Tongue (tissue), 1 donor: ENCODE measurements at regions not wholly inside any gene's neighbourhood (a gene's known extent, or its start where the extent isn't known, plus 50 kb on each side); places are given as distances from the start of the nearest gene placed in this dataset.
"Not testable (repeated sequence)": the region's sequence is repeated elsewhere in the genome, so short reads cannot be mapped to it uniquely, and the experiment has no call there.

Source experiments
- DNase-seq: peaks from one replicate; pipeline ENCODE4 v3.0.0-alpha.2; 2015

DNA sequence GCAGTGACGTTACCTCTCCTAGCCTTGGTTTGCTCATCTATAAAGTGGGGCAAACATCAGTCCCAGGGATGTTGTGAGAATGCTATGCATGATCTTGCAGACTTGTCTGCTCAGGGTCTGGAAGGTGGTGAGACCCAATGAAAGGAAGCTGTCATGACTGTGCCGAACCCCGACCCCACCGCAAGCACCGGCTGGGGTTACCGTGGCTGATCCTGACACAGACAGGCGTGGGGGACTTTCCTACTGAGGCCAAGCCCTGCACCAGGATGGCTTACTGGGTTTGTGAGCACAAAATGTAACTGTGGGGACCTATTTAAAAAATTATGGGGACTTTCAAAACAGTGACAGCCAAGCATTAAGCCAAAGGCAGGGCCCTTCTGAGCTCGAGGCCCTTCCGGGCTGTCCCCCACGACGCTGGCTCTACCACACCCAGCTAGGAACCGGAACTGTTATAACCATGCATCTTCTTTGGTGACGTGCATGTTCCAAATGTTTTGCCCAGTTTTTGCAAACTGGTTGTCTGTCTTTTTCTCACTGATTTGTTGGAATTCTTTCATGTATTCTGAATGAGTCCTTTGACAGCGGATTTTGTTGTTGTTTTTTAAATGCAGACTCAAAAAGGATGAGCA is 76.6 kb upstream of the PMEPA1 start:
- DNase-seq, result no peak

- DNase-seq, result no peak
These were observed 75.9 kb upstream of the PMEPA1 start for GRCh38 chr20:57785720-57786119.

DNA sequence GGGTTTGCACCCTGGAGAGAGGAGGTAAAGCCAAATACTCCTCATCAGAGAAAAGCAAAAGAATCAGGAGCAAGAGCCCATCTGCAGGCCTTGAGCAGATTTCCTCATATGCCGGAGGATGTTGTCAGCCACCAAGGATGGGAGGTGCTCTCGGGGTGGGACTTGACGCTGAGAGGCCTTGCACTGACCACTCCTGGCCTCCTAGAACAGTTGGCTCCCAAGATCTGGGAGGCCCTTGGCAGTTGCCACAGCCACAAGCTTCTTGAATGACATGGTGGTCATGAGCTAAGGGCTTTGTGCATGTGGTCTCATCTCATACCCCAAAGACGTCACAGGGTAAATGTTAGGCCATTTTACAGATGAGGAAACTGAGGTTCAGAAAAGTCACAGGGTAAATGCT is 75.2 kb upstream of the PMEPA1 start:
- DNase-seq, result no peak

DNA sequence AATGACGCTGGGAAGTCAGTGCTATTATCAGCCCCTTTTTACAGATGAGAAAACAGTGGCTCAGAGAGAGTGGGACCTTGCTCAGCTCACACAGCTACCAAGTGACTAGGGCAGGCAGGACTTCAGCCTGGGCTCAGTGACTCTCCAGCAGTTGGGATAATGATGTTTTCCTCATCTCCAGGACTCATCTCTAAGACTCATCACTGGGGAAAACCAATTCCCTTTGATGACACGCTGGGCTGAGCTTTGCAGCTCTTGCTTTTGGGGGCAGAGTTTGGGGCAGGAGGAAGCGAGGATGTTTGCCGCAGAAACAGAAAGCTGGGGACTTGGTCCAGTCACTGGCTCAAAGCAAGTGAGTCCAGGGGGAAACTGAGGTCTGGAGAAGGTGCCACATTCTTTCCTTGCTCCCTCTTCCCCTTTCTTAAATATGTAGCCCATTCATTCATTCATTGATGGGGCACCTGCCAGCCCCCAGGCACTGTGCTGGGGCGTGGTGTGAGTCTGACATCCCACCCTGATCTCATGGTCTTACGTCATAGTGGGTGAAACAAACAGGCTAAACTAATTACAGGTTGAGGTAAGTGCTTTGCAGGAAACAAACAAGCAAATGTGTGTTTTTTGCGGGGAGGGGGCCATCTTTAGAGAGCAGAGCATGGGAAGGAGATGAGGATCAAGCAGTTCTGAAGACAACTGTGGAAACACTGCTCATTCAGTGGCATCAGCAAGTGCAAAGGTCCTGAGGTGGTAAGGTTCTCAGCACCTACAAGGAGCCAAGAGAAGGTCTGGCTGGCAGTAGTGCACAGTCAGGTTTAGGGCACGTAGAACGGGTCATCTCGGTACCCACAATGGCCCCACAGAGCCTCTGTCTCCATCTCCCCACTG is 74.4 kb upstream of the PMEPA1 start:
- DNase-seq, result no peak

- no peak for DNase-seq
These were observed 73.4 kb upstream of the PMEPA1 start for GRCh38 chr20:57783196-57783595.

GRCh38 chr20:57782631-57783041 is 72.8 kb upstream of the PMEPA1 start:
- DNase-seq, result no peak

DNA sequence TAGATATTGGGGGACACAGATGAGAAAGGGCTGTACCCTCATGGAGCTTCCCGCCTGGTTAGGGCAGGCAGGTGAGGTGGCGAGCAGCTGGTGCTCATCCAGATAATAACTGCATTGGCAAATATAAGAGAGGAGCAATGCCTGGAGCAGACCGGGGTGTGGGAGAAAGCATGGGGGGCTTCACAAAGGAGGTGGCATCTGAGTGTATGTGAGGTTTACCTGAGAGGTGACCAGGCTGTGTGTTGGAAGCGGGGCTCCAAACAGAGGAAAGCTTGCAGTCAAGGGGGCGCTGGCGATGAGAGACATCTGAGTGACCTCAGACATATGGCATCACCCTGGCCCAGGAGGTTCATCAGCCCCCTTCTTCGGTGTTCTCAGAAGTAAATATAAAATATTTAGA is 72.1 kb upstream of the PMEPA1 start:
- no peak for DNase-seq

GRCh38 chr20:57780906-57781305 is 71.1 kb upstream of the PMEPA1 start:
- no peak for DNase-seq

GRCh38 chr20:57780398-57780797 is 70.6 kb upstream of the PMEPA1 start:
- no peak for DNase-seq

GRCh38 chr20:57779401-57780003 is 69.7 kb upstream of the PMEPA1 start:
- no peak for DNase-seq

DNA sequence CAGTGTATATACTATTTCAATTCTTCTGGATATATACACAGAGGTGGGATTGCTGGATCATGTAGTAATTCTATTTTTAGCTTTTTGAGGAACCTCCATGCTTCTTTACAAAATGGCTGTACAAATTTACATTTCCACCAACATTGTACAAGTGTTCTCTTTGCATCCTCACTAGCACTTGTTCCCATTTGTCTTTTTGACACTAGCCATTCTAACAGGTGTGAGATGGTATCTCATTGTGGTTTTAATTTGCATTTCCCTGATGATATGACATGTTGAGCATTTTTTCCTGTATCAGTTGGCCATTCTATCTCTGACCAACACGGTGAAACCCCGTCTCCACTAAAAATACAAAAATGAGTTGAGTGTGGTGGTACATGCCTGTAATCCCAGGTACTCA is 68.1 kb upstream of the PMEPA1 start:
- DNase-seq, result no peak

- DNase-seq, result no peak
These were observed 65.1 kb upstream of the PMEPA1 start for GRCh38 chr20:57774951-57775350.

DNA sequence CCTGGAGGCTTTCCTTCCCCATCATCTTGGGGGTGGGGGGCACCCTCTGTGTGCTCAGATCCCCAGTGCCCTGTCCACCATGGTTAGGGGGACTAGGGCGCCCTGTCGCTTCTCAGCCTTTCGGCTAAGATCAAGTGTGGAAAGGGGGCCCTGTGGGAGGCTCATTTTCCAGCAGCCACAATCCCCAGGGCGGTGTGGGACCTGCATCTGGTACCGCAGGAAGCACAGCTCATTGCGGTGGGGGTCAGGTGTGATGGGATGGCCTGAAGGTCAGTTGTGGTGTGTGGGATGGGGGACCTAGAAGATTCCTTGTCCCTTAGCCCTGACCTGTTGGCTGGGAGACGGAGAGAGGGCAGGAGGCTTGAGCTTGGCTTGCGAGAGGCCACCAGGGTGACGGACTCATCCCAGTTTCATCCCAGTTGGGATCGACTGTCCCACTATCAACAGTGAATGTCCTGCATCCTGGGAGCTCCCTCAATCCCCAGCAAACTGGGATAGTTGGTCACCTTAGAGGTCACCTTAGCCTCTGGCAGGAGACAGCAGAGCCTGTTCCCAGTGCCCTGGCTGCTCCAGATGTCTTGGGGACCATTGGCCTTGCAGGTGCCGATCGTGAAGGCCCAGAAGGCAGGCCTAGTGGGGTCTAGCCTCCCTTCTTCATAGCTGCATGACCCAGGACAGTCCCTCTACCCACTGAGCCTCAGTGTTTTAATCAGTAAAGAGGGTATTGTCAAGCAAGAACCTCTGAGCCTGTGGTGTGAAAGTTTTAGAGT is 64.5 kb upstream of the PMEPA1 start:
- no peak for DNase-seq

GRCh38 chr20:57773059-57773815 is 63.4 kb upstream of the PMEPA1 start:
- DNase-seq, result no peak

GRCh38 chr20:57772349-57772964 is 62.6 kb upstream of the PMEPA1 start:
- DNase-seq, result no peak

DNA sequence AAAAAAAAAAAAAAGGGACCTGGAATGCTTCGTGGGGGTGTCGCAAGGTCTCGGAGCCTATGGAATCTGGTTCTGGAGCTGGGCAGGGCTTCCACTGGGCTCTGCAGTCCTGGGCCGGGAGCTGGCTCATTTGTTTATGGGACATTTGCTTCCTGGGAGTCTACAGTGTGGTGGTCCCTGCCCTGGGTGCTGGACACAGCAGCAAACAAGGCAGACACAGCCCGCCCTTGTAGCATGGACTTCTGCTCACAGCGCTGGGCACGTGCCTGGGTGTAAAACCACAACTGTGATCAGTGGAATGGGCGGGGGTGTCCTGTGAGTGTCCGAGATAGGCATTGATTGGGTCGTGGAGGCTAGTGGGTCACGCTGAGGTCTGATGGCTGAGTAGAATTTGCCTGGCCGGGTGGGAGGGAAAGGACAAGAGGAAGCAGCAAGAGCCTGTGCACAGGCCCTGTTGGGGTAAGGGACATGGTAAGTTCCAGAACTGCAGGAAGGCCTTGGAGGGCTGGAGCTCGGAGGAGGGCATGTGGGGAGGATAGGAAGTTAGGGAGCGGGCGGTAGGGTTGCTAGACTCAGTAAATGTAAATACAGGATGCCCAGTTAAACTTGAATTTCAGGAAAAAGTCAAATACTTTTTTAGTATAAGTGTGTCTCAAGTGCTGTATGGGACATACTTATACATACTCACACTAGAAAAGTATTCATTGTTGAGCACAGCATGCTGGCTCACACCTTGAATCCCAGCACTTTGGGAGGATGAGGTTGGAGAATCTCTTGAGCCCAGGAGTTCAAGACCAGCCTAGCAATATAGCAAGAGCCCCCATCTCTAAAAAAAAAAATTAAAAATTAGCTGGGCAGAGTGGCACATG is 61.3 kb upstream of the PMEPA1 start:
- no peak for DNase-seq

DNA sequence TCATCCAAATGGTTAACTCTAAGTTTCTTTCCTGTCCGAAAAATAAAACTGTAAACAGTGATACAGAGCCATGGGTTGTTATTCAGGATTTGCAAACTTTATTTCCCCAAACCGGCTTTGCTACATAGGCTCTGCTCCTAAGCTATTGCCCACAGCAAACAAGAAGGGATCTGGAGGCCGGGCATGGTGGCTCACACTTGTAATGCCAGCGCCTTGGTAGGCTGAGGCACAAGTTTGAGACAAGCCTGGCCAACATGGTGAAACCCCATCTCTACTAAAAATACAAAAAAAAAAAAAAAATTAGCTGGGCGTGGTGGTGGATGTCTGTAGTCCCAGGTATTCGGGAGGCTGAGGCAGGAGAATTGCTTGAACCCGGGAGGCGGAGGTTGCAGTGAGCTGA is 60.6 kb upstream of the PMEPA1 start:
- not testable (repeated sequence) for DNase-seq

DNA sequence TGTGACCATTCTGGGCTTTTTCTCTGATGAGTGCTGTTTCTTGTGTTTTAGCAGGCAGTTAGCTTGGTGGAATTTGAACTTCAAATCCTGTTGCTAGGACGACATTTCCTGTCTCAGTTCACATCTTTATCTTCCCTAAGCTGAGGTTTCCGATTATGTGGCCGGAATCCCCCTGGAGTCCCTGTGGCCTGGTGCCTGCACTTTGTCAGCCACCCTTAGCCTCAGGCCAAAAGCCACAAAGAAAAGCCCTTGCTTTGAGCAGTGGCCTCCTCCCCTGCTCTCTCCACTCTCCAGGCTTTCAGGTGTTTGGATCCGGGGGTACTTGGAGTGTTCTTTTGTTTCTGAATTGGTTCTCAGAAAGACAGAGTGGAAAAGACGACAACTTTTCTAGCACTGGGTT is 59.9 kb upstream of the PMEPA1 start:
- DNase-seq, result no peak

DNA sequence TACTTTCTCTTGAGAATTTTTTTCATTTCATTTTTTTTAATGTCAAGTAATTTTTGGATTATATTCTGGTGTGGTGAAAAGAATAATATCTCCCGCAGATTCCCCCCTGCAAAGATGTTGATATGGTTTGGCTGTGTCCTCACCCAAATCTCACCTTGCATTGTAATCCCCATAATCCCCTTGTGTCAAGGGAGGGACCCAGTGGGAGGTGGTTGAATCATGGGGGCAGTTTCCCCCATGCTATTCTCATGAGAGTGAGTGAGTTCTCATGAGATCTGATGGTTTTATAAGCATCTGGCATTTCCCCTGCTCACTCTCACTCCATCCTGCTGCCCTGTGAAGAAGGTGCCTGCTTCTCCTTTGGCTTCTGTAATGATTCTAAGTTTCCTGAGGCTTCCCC is 58.7 kb upstream of the PMEPA1 start:
- no peak for DNase-seq

DNA sequence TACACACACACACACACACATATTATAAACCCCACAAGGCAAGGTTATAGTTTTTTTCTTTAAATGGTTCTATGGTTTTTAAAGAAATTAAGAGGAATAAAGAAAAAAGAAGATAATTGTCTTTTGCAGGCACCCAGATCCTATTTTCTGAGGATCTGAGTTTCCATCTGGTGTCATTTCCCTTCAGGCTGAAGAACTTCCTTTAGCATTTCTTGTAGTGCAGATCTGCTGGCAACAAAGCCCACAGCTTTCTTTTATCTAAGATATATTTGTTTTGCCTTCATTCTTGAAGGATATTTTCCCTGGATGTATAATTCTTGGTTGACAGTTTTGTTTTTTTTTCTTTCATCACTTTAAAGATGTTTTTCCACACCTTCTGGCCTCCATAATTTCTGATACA is 57.6 kb upstream of the PMEPA1 start:
- DNase-seq, result no peak

GRCh38 chr20:57763235-57763595 is 53.4 kb upstream of the PMEPA1 start:
- DNase-seq, result no peak
